ENCODE measurements at regions not wholly inside any gene's neighbourhood (a gene's known extent, or its start where the extent isn't known, plus 50 kb on each side); places are given as distances from the start of the nearest gene placed in this dataset.

- TF ChIP-seq PATZ1 (CRISPR knock-in tag; IDR thresholded peaks at IDR 0.05; ENCODE audit: borderline replicate concordance) (no peak), CREB5 (CRISPR knock-in tag; IDR thresholded peaks at IDR 0.05; ENCODE audit: low read depth) (no peak), ARNTL (CRISPR knock-in tag; IDR thresholded peaks at IDR 0.05; ENCODE audit: borderline replicate concordance, low read depth) (no peak), CSDC2 (CRISPR knock-in tag; IDR thresholded peaks at IDR 0.05) (no peak)
Measured at GRCh38 chr1:238450976-238451375, 560.3 kb upstream of the ZP4 start.

All from SK-N-SH treated with all-trans-retinoic acid at 6 μM for 48 hours (cell line).